ENCODE measurements at regions not wholly inside any gene's neighbourhood (a gene's known extent, or its start where the extent isn't known, plus 50 kb on each side); places are given as distances from the start of the nearest gene placed in this dataset.

DNA sequence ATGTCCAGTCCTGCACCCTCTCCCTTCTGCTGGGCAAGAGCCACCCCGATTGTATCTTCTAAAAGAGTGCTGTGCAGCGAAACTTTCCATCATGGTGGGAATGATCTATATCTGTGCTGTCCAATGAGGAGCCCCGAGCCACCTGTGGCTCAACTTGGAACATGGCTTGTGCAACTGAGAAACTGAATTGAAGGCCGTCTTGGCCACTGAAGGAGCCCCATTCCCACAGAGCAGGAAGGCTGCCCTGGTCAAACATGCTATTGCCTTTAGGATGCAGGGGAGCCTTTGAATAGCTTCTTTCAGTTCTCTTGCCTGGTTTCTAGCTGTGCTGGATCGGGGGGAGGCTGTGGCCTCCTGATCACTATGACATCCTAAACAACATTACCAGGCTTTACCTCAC is 427.6 kb downstream of the SETD4 start:
- FAIRE-seq: no peak
- no peak for DNase-seq (ENCODE audit: extremely low spot score, insufficient read length, low read depth)

DNA sequence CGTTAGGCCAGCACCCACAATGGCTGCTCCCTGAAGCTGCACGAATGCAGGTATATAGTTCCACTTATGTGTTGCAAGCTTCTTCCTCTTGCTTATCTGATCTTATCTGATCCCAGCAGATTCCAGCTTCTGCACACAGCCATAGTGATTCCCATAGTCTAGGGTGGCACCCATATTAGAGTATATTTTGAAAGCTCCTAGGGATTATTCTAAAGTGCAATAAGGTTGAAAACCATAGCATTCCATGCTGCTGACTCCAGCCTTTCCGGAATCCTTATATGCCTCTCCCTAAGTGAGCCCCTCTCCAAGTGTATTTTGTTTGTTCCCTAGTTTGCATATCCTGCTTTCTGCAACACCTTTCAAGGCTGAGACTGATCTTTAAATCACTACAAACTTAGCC is 432.0 kb downstream of the SETD4 start:
- DNase-seq (ENCODE audit: extremely low spot score, insufficient read length, low read depth) (no peak), FAIRE-seq (no peak)

DNA sequence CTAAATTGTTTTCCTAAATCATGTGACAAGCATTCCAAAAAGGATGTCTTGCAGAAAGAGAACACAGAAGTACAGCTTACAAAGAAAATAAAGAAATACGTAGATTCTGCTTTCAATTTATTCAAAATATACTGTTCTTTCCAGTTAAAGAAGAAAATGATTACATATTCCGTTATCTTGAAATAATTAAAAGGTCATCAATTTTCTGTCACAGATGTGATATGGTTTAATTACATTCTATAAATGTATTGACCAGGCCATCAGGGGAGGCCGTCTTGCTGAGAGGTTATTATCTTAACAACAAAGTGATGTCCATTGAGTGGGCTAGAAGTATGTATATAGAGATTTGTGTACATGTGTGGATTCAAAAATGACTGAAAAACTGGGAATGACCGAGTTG is 432.9 kb downstream of the SETD4 start:
- FAIRE-seq (no peak), DNase-seq (ENCODE audit: extremely low spot score, insufficient read length, low read depth) (no peak)

DNA sequence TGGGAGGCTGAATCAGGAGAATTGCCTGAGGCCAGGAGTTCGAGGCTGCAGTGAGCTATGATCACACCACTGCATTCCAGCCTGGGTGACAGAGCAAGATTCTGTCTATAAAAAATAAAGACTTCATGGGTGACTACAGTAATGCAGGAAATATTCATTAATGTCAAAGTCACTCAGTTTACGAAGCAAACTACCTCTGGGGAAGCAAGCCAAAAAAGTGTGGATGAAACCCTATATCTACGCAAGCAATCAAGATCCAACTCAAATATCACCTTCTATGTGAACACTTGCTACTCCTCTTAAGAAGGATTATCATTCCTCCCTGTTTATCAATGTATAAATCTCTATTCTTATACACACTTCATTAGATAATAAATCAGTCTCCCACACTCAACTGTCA is 434.8 kb downstream of the SETD4 start:
- FAIRE-seq: no peak
- no peak for DNase-seq (ENCODE audit: extremely low spot score, insufficient read length, low read depth)

DNA sequence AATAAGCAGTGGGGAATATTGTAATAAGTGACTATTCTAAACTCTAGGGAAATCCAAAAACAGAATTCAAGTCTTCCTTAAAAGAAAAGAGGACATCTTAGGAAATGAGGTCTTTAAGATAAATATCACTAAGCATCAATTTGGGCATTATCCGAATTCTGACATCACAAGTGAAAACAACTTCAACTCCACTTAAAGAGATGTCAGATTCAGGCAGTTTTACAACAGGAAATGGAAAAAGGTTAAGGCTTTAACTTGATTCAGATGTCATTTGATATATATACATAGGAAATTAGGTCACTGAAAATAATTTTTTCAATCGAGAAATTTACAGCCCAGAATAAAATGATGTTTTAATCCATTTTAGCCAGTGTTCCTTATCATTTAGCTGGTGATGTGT is 435.4 kb downstream of the SETD4 start:
- DNase-seq (ENCODE audit: extremely low spot score, insufficient read length, low read depth) (no peak), FAIRE-seq (no peak)

DNA sequence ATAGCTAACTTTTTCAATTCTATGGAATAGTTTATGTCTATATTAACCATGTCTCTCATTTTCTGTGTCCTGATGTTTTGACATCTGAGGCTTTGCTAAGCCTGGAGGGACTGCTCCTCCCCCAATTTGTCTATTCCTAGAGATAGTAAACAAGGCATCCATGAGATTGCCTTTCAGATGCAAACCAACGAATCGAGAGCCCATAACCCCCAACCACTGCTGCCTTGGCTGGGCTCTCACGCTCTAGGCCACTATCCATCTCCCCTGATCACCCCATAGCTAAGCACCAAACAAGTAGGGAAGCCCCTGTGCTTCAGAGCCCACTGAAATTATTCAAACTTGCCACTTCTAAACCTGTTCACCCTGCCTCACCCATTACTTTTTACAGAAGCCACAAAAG is 437.7 kb downstream of the SETD4 start:
- DNase-seq (ENCODE audit: extremely low spot score, insufficient read length, low read depth) (no peak), FAIRE-seq (no peak)

DNA sequence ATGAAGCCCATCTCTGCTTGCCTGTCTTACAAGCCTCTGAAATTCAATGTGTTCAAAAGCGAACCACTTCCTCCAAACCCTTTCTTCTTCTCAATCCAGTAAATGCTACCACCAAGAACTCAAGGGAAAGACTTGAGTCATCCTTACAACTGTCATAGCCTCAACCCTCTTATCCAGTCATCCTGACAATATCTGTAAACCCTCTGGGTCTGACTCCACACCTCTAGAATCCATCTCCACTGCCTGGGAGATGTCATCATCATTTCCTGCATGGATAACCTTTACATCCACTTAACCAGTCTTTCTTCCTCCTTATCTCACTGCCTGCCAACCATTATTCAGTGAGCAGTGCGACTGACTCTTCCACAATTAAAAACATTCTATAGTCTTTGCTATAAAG is 441.1 kb downstream of the SETD4 start:
- FAIRE-seq: no peak
- no peak for DNase-seq (ENCODE audit: extremely low spot score, insufficient read length, low read depth)

DNA sequence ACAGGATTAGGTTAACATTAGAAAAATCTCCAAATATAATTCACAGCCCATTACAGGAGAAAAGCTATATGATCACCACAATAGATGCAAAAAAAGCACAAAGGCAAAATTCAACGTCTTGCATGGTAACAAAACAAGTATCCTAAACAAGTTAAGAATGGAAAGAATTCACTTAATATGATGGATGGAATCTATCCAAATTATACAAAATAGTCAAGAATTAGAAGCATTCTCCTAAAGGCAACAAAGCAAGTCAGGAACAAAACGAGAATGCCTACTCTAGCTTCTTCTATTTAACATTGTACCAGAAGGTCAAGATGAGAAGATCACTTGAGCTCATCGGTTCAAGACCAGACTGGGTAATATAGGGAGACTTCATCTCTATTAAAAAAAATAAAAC is 442.8 kb downstream of the SETD4 start:
- FAIRE-seq (no peak), DNase-seq (ENCODE audit: extremely low spot score, insufficient read length, low read depth) (no peak)

DNA sequence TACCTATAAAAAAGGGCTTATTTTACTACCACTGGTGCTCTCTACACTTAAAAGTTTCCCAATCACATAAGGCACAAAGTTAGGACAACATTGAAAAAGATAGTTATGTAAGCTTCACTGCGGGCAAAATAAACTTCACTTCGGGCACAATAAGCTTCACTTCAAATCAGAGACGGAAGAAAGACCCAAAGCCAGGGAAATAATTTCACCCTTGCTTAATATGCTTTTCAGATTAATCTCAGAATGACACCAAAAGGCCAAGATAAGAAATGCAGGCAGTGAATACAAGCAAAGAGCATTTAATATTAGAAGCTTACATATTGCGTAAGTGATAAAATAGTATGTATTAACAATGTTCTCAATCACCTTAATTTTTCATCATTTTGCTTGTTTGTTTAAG is 444.2 kb downstream of the SETD4 start:
- FAIRE-seq (no peak), DNase-seq (ENCODE audit: extremely low spot score, insufficient read length, low read depth) (no peak)

DNA sequence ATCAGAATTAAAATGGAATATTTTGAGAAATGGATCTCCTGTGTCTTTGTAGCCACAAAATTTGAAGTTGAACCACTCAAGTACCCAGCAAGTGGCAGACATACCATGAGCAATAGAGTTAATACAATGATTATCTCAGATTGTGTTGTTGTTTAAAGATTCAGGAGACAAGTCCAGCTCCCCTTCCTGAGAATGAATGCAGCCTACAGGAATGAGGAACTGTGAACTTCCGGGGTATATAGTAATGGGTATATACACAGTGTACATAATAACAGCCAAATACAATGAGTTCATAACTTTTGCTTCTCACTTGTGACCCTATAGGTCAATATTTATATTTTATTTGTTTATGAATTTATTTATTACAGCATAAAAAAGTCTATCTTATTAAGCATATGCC is 445.0 kb downstream of the SETD4 start:
- no peak for FAIRE-seq
- DNase-seq (ENCODE audit: extremely low spot score, insufficient read length, low read depth): no peak

DNA sequence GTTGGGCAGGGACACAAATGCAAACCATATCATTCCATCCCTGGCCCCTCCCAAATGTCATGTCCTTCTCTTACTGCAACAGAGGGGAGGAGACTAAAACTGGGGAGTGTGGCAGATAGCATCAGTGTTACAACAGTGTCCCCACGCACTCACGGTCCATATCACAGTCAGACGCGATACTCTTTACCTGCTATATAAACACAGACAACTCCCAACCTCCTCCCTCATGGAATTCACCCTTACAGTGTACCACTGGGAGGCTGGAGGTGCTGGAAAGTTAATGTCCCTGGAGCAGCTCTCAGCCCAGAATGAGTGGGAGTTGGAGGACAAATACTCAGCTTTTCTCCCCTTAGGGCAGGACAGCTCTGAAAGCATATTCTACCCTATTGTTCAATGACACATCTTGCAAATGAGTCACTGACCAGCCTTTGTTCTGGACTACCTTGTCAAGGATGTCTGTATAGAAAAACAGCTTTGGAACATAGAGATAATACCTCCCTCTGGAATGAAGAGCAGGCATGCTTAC is 445.9 kb downstream of the SETD4 start:
- FAIRE-seq: no peak
- DNase-seq (ENCODE audit: extremely low spot score, insufficient read length, low read depth): no peak

DNA sequence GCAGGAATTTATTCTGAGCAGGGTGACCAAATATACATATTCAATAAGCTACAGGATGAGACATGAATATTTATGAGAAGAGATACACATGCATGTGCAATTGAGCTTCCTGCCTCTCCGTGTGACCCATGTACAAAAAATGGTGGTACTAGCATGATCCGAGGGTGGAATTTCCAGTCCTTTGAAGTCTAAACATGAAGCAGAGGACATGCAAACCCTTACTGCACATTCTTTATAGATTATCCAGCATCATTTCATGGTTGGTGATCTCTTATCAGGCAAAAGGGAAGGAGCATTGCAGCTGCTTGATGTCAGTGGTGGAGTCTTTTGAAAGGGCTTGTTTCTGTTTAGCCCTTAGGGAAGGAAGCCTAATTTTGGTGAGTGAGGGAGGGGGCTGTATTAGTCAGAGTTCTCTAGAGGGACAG is 448.6 kb downstream of the SETD4 start:
- DNase-seq (ENCODE audit: extremely low spot score, insufficient read length, low read depth): no peak
- no peak for FAIRE-seq

DNA sequence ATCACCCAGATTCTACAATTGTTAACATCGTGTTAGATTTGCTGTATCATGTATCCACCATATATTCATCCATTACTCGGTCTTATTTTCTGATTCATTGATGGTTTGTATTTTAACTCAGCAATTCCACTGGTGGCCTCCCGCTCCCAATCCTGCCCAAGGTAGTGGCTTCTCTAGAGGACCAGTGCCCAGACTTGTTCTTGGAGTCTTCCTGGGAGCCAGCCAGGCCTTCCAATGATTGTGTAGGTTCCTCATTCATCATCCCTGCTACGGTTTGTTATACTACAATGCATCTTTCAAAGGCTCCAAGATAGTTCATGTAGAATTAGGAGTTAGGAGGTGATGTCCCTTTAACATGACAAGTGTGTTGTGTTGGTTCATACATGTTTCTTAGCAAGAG is 451.1 kb downstream of the SETD4 start:
- DNase-seq (ENCODE audit: extremely low spot score, insufficient read length, low read depth): no peak
- FAIRE-seq: no peak

DNA sequence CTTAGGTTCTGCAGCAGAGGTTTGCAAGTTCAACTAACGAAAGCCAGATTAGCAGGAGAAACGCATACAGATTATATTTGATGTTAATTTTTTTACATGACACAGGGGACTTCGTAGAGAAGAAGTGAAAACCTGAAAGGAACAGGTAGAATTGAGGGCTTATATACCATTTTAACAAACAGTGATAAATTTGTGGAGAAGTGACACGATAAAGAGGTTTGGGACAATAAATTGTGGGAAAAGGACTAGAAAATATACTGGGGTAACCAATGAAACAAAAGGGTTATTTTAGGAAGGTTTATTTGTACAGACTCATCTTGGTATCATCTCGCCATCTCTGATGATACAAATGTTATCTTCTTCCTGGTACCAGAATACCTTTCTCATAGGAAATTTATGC is 452.9 kb downstream of the SETD4 start:
- FAIRE-seq (no peak), DNase-seq (ENCODE audit: extremely low spot score, insufficient read length, low read depth) (no peak)

DNA sequence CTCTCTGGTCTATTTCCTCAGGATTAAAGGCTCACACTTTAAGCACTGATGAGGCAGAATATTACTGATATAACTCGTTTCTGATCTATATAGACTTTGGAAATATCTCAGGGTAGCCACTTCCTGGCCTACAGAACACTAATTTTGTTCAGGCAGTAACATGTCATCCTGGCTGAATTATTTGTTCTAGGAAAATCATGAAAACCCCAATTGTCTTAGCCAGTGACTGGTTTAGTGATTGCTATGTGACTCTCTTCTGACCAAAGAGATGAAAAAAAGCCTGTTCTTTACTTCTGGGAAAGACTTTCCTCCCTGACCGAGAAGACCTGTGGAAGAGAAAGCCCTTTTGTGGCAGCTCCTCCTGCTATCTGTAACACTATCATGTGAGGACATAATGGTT is 453.7 kb downstream of the SETD4 start:
- FAIRE-seq: no peak
- DNase-seq (ENCODE audit: extremely low spot score, insufficient read length, low read depth): no peak

DNA sequence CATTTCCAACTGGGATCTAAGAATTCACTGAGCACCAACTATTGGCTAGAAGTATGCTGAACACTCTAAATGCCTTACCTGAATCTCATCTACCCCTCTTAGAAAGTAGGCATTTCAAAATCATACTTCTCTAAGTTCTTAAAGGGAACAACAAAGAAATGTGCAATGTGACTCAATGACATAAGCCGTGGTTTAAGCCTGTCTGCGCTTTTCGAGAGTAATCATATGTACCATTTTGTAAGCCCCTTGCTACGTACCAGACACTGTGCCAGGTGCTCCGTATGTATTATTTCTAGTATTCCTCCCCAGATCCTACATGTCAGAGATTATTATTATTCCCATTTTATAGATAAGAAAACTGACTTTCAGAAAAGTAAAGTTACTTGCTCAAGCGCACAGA is 454.2 kb downstream of the SETD4 start:
- FAIRE-seq (no peak), DNase-seq (ENCODE audit: extremely low spot score, insufficient read length, low read depth) (no peak)

DNA sequence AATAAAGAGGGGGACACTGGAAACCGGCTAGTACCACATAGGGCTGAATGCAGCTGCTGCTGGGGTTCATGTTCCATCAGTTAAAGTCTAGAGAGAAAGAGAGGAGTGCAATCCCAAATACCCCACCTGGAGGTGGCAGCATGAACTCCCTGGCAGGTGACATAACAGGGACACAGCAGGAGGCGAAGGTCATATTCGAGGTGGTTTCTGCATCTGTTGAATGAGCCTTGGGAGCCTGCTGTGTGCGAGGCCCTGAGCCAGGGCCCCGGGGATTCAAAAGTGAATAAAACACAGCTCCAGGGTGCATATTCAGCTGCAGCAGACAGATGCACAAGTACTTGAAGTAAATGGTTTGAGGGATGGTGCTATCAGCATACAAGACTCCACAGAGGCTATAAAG is 456.8 kb downstream of the SETD4 start:
- FAIRE-seq (no peak), DNase-seq (ENCODE audit: extremely low spot score, insufficient read length, low read depth) (no peak)

DNA sequence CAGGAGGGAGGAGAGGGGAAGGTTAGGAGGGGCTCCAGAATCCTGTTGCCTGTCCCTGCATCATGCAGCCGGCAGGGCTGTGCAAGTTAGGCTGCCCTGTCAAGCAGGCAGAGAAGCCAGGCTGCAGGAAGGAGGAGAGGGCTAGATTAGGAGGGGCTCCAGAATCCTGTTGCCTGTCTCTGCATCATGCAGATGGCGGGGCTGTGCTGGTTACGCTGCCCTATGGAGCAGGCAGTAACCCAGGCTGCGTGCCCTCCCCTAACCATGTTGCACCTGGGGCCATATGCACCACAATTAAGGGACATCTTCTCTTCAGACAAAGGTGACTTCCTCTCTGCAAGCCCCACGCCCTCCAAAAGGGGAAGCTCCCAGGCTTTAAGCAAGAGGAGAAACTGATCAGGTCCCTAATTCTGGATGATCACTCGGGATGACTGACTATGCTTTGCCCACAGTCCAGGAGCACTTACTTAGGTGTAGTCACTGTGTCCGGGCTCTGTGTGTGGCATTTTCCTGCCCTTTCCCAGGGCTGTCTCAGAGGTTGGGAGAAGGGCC is 457.4 kb downstream of the SETD4 start:
- no peak for FAIRE-seq
- no peak for DNase-seq (ENCODE audit: extremely low spot score, insufficient read length, low read depth)

DNA sequence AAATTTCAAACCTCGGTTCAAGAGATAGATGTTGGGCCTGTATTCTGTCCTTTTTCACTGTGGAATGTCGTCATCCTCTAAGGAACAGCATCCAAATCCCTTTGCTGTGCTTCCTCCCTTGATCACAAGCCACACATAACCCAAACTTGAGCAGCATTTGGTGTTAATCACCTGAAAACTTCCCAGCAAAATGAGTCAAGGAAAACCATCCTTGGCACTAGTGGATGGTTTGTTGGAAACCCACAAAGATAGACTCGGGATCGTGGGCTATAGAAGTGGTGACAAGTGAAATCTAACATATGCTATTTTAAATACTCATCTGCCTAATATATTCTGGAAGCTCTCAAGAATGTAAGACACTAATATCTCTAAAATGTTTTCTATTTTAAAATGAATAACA is 459.1 kb downstream of the SETD4 start:
- no peak for DNase-seq (ENCODE audit: extremely low spot score, insufficient read length, low read depth)
- FAIRE-seq: no peak

DNA sequence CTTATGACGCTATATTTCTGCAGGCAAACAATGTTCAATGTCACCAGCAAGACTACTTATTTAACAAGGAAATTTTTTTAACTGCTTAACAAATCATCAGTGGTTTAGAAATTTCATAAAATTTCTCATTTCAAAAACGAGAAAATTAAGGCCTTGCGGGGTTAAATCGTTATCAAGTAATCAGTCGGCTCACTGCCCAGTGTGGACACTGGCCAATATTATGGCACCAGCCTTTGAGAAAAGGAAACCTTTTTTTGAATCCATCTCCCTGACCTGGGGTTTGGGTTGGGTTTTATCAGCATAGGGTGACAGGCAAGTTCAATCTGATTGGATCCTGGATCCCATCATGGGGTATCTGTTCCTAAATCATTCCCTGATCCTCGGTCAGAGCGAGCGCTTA is 461.2 kb downstream of the SETD4 start:
- no peak for DNase-seq (ENCODE audit: extremely low spot score, insufficient read length, low read depth)

DNA sequence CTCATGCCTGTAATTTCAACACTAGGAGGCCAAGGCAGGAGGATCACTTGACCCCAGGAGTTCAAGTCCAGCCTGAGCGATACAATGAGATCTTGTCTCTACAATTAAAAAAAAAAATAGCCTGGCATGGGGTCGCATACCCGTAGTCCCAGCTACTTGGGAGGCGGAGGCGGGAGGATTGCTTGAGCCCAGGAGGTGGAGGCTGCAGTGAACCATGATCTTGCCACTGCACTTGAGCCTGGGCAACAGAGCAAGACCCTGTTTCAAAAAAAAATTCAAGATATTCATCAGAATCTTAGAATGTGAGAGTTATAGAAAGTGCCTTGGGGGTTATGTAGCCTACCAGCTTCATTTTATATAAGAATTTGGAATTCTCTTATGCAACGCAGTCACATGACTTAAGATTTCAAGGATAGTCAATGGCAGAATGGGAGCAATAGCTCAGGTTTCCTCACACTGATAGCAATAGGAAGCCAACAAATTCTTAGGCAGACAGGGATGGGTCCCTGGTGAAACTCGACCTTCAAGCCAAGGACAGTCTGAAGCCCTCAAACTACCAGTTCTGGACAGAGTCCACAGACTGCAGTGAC is 462.5 kb downstream of the SETD4 start:
- no peak for DNase-seq (ENCODE audit: extremely low spot score, insufficient read length, low read depth)
- no peak for FAIRE-seq

More for the DNA sequence above, 461.2 kb downstream of the SETD4 start:
- no peak for FAIRE-seq

DNA sequence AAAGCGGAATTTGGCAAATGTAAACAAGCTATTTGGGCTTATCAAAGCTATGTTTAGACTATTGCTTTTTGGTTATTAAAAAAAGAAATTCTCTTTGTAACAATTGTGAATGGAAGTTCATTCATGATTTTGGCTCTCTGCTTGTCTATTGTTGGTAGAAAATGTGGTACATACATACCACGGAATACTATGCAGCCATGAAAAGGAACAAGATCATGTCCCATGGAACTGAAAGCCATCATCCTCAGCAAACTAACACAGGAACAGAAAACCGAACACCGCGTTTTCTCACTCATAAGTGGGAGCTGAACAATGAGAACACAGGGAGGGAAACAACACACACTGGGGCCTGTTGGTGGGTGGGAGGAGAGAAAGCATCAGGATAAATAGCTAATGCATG is 465.4 kb downstream of the SETD4 start:
- DNase-seq (ENCODE audit: extremely low spot score, insufficient read length, low read depth): no peak
- FAIRE-seq: no peak
